NB4 (cell line): ENCODE measurements at regions not wholly inside any gene's neighbourhood (a gene's known extent, or its start where the extent isn't known, plus 50 kb on each side); places are given as distances from the start of the nearest gene placed in this dataset.

Experiments used
- CTCF ChIP-seq: IDR thresholded peaks from one replicate; pipeline ENCODE4 v1.5.1; 2012; ENCODE audit warnings: low read depth, low read length
- MYC ChIP-seq: IDR thresholded peaks from 2 replicates; pipeline ENCODE4 v1.6.1; 2011; ENCODE audit warnings: low read depth, low read length
- POLR2A ChIP-seq: IDR thresholded peaks from 2 replicates; pipeline ENCODE4 v1.6.1; 2011; ENCODE audit warnings: mild to moderate bottlenecking; ENCODE audit not compliant: insufficient read length; ENCODE audit errors: extremely low read depth

DNA sequence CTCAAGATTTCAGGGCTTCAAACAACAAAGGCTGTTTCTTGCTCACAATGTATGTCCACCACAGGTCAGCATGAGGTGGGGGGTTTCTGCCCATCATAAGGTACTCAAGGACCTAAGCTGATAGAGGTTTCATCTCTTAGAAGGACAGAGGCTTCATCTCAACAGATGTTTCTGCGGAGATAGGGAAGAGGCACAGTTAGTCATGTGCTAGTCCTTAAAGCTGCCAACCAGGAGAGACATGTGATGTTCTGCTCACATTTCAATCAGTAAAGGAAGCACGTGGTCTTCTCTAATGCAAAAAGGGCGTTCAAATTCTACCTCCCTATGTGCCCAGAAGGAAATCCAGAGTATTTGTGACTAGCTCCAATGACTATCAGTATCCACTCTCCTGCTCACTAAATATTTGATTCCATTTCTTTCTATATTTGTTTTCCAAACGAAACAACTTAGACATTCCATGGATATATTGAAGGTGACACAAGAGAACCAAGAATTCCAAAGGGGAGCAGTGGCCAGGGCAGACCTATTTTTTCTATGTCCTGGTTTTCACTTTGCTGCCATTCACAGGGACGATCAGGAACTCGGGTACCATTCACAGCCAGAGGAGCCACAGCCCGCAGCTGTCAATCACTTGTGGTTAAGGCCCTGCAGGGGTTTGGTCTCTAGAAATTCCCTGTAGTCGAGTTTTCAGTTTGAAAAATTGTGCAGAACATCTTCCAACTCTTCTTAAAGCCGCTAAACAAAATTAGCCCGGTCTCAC lies 173.2 kb upstream of the FOXA2 start:
- TF ChIP-seq CTCF: no peak
- no peak for TF ChIP-seq POLR2A
- TF ChIP-seq MYC: no peak
